GM12873 (cell line): ENCODE measurements at regions not wholly inside any gene's neighbourhood (a gene's known extent, or its start where the extent isn't known, plus 50 kb on each side); places are given as distances from the start of the nearest gene placed in this dataset.

Experiments used
- TF ChIP-seq, protein P1 (sequence below): IDR thresholded peaks from 2 replicates; pipeline ENCODE4 v1.5.1; 2012; ENCODE audit warnings: low read depth, mild to moderate bottlenecking, moderate library complexity, low read length, control low read depth; ENCODE audit not compliant: insufficient read depth; ENCODE audit errors: missing control alignments

DNA sequence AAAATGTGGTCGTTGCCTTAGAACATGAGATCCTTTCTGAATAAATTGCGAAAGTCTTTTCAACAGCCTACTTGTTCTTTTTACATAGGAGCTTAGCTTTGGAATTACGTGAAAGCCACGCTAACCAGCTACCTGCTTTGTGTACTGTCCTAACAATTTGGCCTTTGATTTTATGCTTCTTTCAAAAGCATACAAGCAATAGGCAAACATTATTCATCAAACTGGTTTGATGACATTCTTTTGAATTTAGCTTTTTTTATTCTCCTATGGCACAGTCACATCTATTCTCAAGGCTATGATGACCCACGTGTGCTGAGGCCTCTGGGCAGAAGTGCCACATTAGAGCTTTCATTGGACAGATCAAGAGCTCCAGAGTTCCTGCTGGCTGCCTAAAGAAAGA, 178.0 kb upstream of the DPT start:
- TF ChIP-seq, protein P1, sequence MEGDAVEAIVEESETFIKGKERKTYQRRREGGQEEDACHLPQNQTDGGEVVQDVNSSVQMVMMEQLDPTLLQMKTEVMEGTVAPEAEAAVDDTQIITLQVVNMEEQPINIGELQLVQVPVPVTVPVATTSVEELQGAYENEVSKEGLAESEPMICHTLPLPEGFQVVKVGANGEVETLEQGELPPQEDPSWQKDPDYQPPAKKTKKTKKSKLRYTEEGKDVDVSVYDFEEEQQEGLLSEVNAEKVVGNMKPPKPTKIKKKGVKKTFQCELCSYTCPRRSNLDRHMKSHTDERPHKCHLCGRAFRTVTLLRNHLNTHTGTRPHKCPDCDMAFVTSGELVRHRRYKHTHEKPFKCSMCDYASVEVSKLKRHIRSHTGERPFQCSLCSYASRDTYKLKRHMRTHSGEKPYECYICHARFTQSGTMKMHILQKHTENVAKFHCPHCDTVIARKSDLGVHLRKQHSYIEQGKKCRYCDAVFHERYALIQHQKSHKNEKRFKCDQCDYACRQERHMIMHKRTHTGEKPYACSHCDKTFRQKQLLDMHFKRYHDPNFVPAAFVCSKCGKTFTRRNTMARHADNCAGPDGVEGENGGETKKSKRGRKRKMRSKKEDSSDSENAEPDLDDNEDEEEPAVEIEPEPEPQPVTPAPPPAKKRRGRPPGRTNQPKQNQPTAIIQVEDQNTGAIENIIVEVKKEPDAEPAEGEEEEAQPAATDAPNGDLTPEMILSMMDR, result no peak

DNA sequence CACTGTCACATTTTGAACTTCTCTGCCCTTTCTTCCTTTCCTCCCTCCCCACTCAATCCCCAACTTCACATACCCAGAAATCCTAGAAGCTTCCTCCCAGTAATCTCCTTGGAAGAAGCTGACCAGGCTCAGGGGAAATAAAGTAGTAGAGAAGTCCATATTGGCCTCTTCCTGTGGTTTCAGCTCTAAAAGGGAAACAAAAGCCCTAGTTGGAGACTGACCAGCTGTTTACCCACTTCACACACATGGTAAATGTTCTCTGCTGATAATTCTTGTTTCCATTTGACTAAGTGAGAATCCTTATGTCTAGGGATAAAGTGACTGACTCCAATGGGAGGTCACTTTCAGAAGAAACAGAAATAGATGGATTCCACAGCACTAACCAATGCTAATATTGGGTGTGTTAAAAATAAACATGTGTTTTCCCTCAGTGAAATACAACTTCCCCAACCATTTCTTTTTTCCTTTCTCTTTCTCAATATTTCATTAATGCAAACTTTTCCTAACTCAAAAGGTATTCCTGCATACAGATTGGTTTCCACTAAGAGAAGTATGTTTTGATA, 178.9 kb upstream of the DPT start:
- TF ChIP-seq, protein P1, result no peak

DNA sequence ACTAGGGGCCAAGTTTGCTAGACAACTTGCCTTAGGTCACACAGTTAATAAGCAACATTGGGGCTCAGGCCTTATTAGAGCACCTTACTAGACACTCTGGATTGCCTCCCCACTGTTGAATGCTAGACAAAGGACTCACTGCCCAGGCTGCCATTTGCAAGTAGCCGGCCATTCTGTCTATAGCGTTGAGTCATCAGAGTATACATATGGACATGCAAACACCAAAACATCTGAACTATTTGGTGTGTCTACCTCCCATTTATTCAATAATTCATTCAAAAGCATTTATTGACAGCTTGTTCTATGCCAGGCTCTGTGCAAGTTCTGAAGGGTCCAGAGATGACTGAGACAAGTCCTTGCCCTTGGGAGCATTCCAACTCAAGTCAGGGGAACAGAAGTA, 181.4 kb upstream of the DPT start:
- TF ChIP-seq, protein P1, result no peak

DNA sequence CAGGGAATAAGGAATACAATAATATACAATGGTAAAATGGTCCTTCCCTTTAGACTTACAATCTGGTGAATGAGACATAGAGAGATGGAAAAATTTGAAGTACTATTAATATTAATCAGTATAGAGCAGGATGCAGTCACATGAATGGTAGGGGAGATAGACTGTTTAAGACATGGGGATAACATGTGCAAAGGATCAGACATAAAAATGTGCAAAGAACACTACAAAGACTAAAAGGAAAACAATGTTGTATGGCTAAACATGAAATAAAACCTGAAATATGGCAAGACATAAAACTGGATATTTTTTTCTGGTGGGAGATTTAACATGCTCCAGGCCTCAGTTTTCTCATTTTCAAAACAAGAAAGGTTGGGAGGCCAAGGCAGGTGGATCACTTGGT, 182.4 kb upstream of the DPT start:
- TF ChIP-seq, protein P1, result no peak

DNA sequence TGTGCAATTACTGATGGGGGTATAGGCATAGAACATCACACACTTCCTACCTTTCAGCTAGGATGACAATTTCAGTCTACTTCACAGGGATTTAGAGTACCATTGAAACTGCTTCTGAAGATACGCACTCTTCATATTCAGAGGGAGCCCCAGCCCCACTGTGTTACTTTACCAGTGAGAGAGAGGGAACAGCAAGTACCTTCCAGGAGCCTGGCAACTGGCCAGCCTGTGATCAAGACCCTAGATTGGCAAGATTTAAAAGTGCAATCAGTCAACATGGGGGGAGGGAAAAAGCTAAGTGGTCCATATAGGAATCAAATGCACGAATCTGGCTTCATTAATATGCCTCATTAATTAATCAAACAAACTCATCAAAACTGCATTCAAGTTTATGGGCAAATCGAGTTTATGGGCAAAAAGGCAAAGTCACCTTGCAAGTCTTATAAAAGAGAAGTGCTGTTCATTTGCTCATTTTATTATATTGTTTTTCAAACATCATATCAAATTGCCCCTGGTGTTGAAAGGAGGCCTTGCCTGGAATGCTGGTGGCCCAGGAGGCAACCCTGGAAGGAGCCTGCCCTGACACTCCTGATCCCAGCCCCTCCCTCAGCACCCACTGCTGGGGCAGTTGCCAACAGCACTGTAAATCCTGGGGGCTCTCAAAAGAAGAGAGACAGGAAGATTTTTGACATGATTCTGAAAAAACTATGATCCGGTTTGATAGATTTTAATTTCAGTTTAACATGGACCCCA, 184.9 kb upstream of the DPT start:
- TF ChIP-seq, protein P1, result no peak

DNA sequence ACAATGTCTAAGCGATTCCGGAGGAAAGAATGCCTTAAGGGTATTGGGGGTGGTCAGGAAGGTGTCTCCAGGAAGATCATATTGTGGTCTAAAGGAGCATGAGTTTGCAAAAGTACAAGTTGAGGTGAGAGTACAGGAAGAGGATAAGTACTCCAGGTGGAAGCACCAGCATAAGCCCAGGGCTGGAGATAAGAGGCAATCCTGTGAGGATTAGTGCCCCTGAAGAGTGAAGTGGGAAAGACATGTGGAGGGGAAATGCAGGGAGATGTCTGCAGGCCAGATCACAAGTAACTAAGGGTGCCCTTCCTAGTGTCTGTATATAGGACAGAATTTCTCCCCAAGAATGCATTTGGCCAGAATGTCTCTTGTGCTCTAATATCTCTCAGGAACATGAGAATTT, 188.3 kb upstream of the DPT start:
- TF ChIP-seq, protein P1, result no peak

DNA sequence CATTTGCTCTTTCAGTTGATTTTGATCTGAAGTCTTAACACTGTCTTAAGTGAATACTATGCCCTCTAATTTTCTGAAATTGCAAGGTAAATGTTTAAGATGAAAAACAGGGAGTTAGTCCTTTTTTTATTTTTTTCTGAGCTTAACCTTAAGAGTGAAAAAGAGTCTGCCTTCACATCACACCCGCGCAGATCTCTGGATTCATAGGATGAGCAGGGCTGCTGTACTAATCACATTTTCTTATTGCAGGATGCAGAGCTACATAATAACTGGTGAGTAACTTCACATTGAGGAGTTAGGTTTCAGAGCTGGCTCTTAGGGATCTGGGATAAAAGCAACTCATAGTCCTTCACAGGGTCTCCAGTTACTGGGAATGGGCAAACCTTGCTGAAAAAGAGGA, 188.7 kb upstream of the ATP1B1 start:
- TF ChIP-seq, protein P1, result no peak
